ENCODE measurements at regions not wholly inside any gene's neighbourhood (a gene's known extent, or its start where the extent isn't known, plus 50 kb on each side); places are given as distances from the start of the nearest gene placed in this dataset.

DNA sequence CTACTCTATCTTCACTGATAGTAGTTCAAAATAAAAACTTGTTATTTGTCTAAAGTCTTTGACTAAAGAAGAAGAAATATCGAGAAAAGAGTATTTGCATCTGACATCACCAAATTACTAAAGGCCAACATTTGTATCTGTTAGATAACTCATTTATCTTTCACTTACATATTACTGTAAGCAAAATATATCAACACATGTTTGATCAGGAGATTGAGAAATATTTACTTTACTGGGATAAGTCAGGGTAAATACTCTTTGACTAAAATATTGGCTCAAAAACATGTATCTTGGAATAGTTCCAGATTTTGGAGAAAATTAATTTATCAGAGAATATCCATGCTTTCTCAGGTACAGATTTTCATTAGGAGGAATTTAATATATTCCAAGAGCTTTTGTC lies 306.0 kb downstream of the TENT5A start (continued):
- TF ChIP-seq, protein P1, sequence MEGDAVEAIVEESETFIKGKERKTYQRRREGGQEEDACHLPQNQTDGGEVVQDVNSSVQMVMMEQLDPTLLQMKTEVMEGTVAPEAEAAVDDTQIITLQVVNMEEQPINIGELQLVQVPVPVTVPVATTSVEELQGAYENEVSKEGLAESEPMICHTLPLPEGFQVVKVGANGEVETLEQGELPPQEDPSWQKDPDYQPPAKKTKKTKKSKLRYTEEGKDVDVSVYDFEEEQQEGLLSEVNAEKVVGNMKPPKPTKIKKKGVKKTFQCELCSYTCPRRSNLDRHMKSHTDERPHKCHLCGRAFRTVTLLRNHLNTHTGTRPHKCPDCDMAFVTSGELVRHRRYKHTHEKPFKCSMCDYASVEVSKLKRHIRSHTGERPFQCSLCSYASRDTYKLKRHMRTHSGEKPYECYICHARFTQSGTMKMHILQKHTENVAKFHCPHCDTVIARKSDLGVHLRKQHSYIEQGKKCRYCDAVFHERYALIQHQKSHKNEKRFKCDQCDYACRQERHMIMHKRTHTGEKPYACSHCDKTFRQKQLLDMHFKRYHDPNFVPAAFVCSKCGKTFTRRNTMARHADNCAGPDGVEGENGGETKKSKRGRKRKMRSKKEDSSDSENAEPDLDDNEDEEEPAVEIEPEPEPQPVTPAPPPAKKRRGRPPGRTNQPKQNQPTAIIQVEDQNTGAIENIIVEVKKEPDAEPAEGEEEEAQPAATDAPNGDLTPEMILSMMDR (conservative IDR thresholded peaks at IDR 0.05; ENCODE audit: low read depth in 2 of 2): no peak
- TF ChIP-seq NANOG (IDR thresholded peaks at IDR 0.05; ENCODE audit: borderline replicate concordance): no peak
- TF ChIP-seq EZH2 (IDR thresholded peaks at IDR 0.05; ENCODE audit: low read depth, unreplicated experiment): no peak
- no peak for TF ChIP-seq POLR2AphosphoS5 (IDR thresholded peaks at IDR 0.05; ENCODE audit: low read depth)
- TF ChIP-seq, protein P2, sequence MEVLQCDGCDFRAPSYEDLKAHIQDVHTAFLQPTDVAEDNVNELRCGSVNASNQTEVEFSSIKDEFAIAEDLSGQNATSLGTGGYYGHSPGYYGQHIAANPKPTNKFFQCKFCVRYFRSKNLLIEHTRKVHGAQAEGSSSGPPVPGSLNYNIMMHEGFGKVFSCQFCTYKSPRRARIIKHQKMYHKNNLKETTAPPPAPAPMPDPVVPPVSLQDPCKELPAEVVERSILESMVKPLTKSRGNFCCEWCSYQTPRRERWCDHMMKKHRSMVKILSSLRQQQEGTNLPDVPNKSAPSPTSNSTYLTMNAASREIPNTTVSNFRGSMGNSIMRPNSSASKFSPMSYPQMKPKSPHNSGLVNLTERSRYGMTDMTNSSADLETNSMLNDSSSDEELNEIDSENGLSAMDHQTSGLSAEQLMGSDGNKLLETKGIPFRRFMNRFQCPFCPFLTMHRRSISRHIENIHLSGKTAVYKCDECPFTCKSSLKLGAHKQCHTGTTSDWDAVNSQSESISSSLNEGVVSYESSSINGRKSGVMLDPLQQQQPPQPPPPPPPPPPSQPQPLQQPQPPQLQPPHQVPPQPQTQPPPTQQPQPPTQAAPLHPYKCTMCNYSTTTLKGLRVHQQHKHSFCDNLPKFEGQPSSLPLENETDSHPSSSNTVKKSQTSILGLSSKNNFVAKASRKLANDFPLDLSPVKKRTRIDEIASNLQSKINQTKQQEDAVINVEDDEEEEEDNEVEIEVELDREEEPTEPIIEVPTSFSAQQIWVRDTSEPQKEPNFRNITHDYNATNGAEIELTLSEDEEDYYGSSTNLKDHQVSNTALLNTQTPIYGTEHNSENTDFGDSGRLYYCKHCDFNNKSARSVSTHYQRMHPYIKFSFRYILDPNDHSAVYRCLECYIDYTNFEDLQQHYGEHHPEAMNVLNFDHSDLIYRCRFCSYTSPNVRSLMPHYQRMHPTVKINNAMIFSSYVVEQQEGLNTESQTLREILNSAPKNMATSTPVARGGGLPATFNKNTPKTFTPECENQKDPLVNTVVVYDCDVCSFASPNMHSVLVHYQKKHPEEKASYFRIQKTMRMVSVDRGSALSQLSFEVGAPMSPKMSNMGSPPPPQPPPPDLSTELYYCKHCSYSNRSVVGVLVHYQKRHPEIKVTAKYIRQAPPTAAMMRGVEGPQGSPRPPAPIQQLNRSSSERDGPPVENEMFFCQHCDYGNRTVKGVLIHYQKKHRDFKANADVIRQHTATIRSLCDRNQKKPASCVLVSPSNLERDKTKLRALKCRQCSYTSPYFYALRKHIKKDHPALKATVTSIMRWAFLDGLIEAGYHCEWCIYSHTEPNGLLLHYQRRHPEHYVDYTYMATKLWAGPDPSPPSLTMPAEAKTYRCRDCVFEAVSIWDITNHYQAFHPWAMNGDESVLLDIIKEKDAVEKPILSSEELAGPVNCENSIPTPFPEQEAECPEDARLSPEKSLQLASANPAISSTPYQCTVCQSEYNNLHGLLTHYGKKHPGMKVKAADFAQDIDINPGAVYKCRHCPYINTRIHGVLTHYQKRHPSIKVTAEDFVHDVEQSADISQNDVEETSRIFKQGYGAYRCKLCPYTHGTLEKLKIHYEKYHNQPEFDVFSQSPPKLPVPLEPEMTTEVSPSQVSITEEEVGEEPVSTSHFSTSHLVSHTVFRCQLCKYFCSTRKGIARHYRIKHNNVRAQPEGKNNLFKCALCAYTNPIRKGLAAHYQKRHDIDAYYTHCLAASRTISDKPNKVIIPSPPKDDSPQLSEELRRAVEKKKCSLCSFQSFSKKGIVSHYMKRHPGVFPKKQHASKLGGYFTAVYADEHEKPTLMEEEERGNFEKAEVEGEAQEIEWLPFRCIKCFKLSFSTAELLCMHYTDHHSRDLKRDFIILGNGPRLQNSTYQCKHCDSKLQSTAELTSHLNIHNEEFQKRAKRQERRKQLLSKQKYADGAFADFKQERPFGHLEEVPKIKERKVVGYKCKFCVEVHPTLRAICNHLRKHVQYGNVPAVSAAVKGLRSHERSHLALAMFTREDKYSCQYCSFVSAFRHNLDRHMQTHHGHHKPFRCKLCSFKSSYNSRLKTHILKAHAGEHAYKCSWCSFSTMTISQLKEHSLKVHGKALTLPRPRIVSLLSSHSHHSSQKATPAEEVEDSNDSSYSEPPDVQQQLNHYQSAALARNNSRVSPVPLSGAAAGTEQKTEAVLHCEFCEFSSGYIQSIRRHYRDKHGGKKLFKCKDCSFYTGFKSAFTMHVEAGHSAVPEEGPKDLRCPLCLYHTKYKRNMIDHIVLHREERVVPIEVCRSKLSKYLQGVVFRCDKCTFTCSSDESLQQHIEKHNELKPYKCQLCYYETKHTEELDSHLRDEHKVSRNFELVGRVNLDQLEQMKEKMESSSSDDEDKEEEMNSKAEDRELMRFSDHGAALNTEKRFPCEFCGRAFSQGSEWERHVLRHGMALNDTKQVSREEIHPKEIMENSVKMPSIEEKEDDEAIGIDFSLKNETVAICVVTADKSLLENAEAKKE (CRISPR knock-in tag; IDR thresholded peaks at IDR 0.05): no peak
- no peak for TF ChIP-seq CREB1 (CRISPR knock-in tag; IDR thresholded peaks at IDR 0.05; ENCODE audit: low read depth)
- TF ChIP-seq, protein P3, sequence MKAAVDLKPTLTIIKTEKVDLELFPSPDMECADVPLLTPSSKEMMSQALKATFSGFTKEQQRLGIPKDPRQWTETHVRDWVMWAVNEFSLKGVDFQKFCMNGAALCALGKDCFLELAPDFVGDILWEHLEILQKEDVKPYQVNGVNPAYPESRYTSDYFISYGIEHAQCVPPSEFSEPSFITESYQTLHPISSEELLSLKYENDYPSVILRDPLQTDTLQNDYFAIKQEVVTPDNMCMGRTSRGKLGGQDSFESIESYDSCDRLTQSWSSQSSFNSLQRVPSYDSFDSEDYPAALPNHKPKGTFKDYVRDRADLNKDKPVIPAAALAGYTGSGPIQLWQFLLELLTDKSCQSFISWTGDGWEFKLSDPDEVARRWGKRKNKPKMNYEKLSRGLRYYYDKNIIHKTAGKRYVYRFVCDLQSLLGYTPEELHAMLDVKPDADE (IDR thresholded peaks at IDR 0.05): no peak

DNA sequence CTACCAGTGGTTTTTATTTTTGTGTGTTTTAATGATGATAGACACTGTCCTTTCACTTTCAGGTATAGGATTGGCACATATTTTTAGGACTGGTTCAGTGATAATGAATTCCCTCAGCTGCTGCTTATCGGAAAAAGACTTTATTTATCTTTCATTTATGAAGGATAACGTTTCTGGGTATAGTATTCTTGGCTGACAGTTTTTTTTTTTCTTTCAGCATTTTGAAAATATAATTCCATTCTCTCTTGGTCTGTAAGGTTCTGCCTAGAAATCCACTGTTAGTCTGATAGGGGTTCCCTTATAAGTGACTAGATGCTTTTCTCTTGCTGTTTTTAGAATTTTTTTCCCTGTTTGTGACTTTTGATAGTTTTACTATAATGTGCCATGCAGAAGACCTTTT lies 313.1 kb downstream of the TENT5A start:
- Mint-ChIP-seq H3K27me3 (ENCODE audit: insufficient read depth, low read depth, poor library complexity) (no peaks in the 10 kb centered on the region), H3K4me1 (no peaks in the 10 kb centered on the region), H3K36me3 (ENCODE audit: low read depth) (peaks cover 6% of the 10 kb centered on the region; the same call in 2 of the 3 replicates), H3K27ac (no peak overlapping the region), H3K4me3 (no peak overlapping the region), H3K9me3 (peaks cover 36% of the 10 kb centered on the region)
- Histone ChIP-seq H3K79me2 (replicated peaks; ENCODE audit: insufficient read depth) (no peaks in the 10 kb centered on the region), H3K4me2 (no peak overlapping the region), H3K36me3 (ENCODE audit: insufficient read depth) (no peaks in the 10 kb centered on the region; the same call in 1 of the 2 replicates), H4K20me1 (replicated peaks; ENCODE audit: insufficient read depth) (no peaks in the 10 kb centered on the region), H3K27ac (ENCODE audit: low read depth) (no peak overlapping the region), H3K4me3 (no peak overlapping the region), H2AFZ (no peak overlapping the region), H3K4me1 (ENCODE audit: insufficient read depth) (no peaks in the 10 kb centered on the region), H3F3A (replicated peaks; ENCODE audit: low read depth) (no peaks in the 10 kb centered on the region), H3K9me2 (ENCODE audit: insufficient read depth) (no peaks in the 10 kb centered on the region), H3K27me3 (ENCODE audit: insufficient read depth) (no peaks in the 10 kb centered on the region)
- no peak for DNase-seq (ENCODE audit: low spot score)
- no peak for ATAC-seq
- TF ChIP-seq, protein P2 (CRISPR knock-in tag; IDR thresholded peaks at IDR 0.05): no peak
- TF ChIP-seq POLR2AphosphoS5 (IDR thresholded peaks at IDR 0.05; ENCODE audit: low read depth): no peak

Measured in GM23338 (cell line).